Astrocyte of the spinal cord (primary cell): ENCODE measurements at regions not wholly inside any gene's neighbourhood (a gene's known extent, or its start where the extent isn't known, plus 50 kb on each side); places are given as distances from the start of the nearest gene placed in this dataset.

Experiments
- DNase-seq: peaks from one replicate; pipeline ENCODE4 v3.0.0; 2011; ENCODE audit warnings: low read depth, low spot score
- H3K4me3 ChIP-seq: 2 replicates; pipeline ENCODE4 v1.5.1; 2011; ENCODE audit warnings: low read depth, mild to moderate bottlenecking, low read length, moderate library complexity
- CTCF ChIP-seq: IDR thresholded peaks from 2 replicates; pipeline ENCODE4 v1.5.1; 2012; ENCODE audit warnings: low read depth, mild to moderate bottlenecking, low read length, inconsistent platforms
- in situ Hi-C: cut with HindIII; loops from 2 replicates; pipeline ENCODE4 v1.10.0; 2017; ENCODE audit warnings: low sequenced_read_pairs

GRCh38 chr22:49169074-49169744, 658.5 kb downstream of the BRD1 start:
- in situ Hi-C loops, result no loop called here
- H3K4me3 ChIP-seq, result no peak overlapping the region
- no peak for DNase-seq
- no peak for TF ChIP-seq CTCF

GRCh38 chr22:49168219-49168813, 659.4 kb downstream of the BRD1 start:
- DNase-seq, result no peak
- H3K4me3 ChIP-seq, result no peak overlapping the region
- in situ Hi-C loops, result no loop called here
- no peak for TF ChIP-seq CTCF

- H3K4me3 ChIP-seq, result no peak overlapping the region
- TF ChIP-seq CTCF, result no peak
- in situ Hi-C loops, result no loop called here
Observed at GRCh38 chr22:49166746-49167145, 660.9 kb downstream of the BRD1 start.

GRCh38 chr22:49166211-49166610, 661.5 kb downstream of the BRD1 start:
- DNase-seq, result no peak
- TF ChIP-seq CTCF, result no peak
- in situ Hi-C loops, result no loop called here
- no peak overlapping the region for H3K4me3 ChIP-seq

More at GRCh38 chr22:49166746-49167145, 660.9 kb downstream of the BRD1 start:
- no peak for DNase-seq

GRCh38 chr22:49164773-49165320, 662.8 kb downstream of the BRD1 start:
- in situ Hi-C loops, result no loop called here
- no peak for TF ChIP-seq CTCF
- H3K4me3 ChIP-seq, result no peak overlapping the region
- no peak for DNase-seq

GRCh38 chr22:49163960-49164690, 663.5 kb downstream of the BRD1 start:
- in situ Hi-C loops, result no loop called here
- no peak for TF ChIP-seq CTCF

More at GRCh38 chr22:49163960-49164690, 663.5 kb downstream of the BRD1 start:
- no peak overlapping the region for H3K4me3 ChIP-seq
- no peak for DNase-seq
